AML-193 (cell line): ENCODE measurements at regions not wholly inside any gene's neighbourhood (a gene's known extent, or its start where the extent isn't known, plus 50 kb on each side); places are given as distances from the start of the nearest gene placed in this dataset.
"Not testable (repeated sequence)": the region's sequence is repeated elsewhere in the genome, so short reads cannot be mapped to it uniquely, and the experiment has no call there.

Source experiments
- DNase-seq, 2 experiments: peaks; one replicate each; lab custom pipeline; 2025; lab: John Stamatoyannopoulos, UW

DNA sequence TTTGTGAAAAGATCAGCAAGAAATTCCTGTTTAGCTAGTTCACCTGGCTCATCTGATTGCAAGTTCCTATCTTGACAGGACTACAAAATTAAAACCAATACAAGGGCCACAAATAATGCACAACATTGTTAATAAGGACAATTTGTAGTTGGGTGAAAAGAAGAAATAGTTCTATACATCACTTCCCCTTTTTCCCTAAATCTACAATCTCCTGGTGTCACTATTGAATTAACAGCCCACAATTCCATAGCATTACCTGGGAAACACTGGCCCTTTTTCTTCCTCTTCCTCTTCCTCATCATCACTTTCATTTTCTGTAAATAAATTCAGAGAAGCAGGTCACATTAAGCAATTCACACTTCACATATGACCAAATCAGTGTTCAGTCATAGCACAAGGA lies 366.9 kb downstream of the FAM72C start:
- no peak for DNase-seq

DNA sequence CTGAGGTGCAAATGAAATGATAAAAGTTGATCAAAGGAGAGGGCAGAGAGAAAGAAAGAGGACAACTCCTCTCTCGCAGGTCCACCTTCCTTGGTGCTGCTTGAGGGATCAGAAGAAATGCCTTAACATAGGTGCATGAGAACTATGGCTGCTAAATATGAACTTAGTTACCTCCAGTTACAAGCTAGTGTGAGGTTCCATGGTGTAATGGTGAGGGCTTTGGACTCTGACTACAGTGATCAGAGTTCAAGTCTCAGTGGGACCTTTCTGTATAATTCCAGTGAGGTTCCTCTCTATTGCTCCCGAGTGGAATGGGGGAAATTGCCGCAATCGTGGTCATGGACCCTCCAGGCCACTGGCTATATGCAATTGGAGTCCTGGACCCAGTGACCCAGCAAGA lies 387.3 kb downstream of the FAM72C start:
- no peak for DNase-seq

DNA sequence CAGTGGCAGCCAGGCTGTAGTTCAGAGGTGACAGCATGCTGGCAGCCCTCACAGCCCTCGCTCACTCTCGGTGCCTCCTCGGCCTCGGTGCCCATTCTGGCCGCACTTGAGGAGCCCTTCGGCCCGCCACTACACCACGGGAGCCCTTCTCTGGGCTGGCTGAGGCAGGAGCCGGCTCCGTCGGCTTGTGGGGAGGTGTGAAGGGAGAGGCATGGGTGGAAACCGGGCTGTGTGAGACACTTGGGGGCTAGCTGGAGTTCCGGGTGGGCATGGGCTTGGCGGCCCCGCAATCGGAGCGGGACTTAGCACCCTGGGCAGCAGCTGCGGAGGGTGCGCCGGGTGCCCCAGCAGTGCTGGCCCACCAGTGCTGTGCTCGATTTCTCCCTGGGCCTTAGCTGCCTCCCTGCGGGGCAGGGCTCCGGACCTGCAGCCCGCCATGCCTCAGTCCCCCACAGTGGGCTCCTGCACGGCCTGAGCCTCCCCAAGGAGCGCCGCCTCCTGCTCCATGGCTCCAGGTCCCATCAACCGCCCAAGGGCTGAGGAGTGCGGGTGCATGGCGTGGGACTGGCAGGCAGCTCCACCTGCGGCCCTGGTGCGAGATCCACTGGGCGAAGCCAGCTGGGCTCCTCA lies 396.8 kb downstream of the FAM72C start:
- no peak for DNase-seq

DNA sequence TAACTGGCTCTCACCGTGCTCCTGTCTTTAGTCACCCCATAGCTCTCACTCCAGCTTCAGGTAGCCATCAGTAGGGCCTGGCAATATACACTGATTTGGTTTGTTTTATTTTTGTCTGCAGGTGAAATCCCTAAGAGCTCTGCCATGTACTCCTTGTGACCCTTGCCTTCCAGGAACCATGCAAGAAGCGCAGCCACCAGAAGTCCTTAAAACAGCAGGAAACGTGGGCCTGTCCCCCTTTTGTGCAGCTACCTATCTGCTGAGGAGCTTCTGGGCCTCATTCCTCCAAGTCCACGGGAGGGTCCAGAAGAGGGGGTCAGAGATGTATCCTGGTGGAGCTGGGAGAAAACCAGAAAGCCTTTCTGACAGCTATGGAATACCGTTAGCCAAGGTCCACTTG lies 399.1 kb downstream of the FAM72C start:
- DNase-seq, result not testable (repeated sequence)

DNA sequence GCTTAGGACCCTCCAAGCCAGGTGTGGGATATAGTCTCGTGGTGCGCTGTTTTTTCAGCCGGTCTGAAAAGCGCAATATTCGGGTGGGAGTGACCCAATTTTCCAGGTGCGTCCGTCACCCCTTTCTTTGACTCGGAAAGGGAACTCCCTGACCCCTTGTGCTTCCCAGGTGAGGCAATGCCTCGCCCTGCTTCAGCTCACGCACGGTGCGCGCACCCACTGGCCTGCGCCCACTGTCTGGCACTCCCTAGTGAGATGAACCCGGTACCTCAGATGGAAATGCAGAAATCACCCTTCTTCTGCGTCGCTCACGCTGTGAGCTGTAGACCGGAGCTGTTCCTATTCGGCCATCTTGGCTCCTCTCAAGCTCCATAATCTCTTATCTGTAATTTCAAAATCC lies 408.0 kb downstream of the FAM72C start:
- not testable (repeated sequence) for DNase-seq

DNA sequence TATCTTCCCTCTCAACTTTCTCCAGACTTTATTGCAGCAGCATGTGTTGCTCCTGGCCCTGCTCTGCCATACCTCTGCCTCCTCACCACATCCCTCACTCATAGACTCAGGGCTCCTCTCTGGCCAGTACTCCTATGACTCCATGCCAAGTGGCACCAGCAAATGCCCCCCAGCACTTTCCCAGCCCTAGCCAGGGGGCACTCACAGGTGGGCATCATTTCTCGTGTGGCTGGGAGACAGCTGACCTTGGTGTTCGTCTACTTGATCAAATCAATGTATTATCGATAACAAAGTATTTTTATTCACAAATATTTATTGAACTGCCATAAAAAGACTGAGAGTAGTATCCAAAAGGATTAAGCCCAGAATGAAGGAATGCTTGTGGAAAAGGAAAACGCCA lies 418.2 kb downstream of the FAM72C start:
- no peak for DNase-seq

DNA sequence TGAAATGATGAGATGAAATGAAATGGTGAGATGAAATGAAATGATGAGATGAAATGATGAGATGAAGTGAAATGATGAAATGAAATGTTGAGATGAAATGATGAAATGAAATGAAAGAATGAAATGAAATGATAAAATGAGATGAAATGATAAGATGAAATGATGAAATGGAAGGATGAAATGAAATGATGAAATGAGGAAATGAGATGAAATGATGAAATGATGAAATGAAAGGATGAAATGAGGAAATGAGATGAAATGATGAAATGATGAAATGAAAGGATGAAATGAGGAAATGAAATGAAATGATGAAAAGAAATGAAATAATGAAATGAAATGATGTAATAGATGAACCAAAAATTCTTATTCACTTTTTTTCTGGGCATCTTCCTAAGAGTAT lies 467.1 kb downstream of the FAM72C start:
- DNase-seq, result not testable (repeated sequence)

DNA sequence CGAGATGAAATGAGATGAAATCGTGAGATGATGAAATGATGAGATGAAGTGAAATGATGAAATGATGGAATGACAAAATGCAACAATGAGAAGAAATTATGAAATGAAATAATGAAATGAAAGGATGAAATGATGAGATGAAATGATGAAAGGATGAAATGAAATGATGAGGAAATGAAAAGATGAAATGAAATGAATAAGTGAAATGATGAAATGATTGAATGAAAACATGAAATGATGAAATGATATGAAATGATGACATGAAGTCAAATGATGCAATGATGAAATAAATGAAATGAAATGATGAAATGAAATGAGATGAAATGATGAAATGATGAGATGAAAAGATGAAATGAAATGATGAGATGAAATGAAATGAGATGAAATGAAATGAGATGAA lies 467.7 kb downstream of the FAM72C start:
- not testable (repeated sequence) for DNase-seq

DNA sequence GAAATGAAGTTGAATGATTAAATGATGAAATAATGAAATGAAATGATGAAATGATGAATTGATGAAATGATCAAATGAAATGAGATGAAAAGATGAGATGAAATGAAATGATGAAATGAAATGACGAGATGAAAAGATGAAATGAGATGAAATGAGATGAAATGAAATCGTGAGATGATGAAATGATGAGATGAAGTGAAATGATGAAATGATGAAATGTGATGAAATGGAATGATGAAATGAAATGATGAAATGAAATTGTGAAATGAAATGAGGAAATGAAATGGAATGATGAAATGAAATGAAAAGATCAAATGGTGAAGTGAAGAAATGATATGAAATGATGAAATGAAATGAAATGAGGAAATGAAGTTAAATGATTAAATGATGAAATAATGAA lies 468.7 kb downstream of the FAM72C start:
- not testable (repeated sequence) for DNase-seq

DNA sequence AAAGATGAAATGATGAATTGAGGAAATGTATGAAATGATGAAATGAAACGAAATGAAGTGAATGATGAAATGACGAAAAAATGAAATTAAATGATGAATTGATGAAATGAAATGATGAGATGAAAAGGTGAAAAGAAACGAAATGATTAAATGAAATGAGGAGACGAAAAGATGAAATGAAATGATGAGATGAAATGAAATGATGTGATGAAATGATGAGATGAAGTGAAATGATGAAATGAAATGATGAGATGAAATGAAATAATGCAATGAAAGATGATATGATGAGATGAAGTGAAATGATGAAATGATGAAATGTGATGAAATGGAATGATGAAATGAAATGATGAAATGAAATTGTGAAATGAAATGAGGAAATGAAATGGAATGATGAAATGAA lies 469.7 kb downstream of the FAM72C start:
- not testable (repeated sequence) for DNase-seq

DNA sequence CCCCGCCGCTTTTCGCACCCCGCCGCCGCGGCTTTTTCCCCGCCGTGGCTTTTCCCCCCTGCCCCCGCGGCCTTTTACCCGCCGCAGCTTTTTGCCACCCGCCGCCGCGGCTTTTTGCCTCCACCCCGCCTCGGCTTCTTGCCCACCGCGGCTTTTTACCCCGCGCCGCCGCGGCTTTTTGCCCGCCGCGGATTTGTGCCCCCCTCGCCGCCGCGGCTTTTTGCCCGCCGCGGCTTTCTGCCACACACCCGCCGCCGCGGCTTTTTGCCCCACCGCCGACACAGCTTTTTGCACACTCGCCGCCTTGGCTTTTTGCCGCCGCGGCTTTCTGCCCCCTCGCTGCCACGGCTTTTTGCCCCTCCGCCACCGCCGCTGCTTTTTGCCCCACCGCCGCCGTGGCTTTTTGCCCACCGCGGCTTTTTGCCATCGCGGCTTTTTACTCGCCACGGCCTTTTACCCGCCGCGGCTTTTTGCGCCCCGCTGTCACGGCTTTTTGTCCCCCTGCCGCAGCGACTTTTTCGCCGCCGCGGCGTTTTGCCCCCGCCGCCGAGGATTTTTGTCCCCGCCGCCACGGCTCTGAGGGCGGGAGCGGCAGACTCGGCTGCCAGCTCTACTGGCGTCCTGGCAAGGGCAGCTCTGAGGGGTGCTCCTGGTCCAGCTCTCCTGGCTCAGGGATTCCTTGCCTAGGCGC lies 473.6 kb downstream of the FAM72C start:
- DNase-seq, result not testable (repeated sequence)

DNA sequence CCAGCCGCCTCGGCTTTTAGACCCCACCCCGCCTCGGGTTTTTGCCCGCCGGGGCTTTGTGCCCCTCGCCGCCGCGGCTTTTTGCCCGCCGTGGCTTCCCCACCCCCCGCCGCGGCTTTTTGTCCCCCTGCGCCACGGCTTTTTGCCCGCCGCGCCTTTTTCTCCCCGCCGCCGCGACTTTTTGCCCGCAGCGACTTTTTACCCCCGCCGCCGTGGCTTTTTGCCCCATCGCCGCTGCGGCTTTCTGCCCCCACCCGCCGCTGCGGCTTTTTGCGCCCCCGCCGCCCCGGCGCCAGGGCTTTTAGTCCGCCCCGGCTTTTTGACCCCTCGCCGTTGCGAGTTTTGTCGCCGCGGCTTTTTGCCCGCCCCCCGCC lies 474.4 kb downstream of the FAM72C start:
- DNase-seq, result no peak

DNA sequence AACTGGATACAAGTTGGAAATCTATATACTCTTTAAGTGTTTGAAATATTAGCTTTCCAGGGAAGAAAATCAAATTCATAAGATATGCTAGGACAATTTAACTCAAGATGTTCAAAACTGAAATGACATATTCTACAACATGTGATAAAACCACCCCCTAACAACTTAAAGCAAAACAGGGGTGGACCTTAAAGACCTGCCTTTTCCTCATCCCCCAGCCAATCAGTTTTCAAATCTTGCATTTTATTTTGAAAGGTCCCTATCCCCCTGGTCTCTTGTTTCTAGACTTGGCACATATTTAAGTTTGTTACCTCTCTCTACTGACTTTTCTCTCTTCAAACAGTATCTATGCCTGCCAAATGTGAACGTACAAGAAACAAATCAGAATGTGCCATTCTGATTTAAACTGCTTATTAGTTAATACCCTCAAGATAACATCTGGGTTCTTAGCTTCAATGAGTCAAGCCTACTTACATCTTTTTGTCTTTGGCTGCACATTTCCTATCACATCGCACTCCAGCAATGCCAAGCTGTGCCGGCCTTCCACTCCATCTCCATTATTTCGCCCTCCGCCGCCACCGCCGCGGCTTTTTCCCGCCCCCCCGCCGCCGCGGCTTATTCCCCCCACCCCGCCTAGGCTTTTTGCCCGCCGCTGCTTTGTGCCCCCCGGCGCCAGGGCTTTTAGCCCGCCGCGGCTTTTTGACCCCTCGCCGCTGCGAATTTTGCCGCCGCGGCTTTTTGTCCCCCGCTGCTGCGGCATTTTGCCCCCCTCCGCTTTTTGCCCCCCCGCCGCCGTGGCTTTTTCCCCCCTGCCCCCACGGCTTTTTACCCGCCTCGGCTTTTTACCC lies 475.0 kb downstream of the FAM72C start:
- not testable (repeated sequence) for DNase-seq
